ENCODE measurements at regions not wholly inside any gene's neighbourhood (a gene's known extent, or its start where the extent isn't known, plus 50 kb on each side); places are given as distances from the start of the nearest gene placed in this dataset.
"Not testable (repeated sequence)": the region's sequence is repeated elsewhere in the genome, so short reads cannot be mapped to it uniquely, and the experiment has no call there.

DNA sequence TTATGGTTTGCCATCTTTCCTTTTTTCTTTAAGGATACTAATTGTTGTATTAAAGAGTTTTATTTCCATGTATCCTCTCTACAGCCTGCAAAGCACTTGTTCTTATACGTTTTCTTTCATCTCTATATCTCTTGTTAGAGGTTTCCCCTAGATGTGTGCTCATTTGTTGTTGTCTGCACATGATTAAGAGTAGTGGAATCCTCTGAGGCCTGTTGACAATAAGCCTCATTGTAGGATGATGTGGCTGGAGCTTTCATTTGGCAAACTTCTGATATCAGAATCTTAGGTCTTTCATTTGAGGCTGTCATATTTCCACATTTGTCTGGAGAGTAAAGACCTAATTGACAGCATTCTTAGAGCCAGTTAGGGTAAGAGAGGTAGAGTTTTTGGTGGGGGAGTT is 506.0 kb downstream of the DIPK2A start:
- no peak for DNase-seq

GRCh38 chr3:144480416-144480919 is 508.8 kb downstream of the DIPK2A start:
- DNase-seq = no peak

DNA sequence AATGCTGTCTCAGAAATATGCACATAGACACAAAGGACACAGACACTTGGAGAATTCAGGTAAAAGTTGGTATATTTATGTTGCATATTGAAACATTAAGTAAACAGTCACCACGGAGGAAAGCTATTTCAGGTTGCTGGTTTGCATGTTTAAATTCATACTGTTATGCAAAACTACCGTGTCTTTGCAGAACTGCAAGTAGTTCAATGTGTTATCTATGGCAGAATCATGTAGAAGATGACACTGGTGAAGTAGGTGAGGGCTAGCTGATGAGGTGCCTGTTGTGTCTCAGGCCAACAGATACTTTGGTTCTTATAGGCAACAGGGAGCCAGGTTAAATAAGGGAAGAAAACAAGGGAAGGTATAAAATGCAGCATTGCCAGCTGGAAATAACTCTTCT is 511.3 kb downstream of the DIPK2A start:
- DNase-seq = no peak

GRCh38 chr3:144487011-144487410 is 515.4 kb downstream of the DIPK2A start:
- no peak for DNase-seq

DNA sequence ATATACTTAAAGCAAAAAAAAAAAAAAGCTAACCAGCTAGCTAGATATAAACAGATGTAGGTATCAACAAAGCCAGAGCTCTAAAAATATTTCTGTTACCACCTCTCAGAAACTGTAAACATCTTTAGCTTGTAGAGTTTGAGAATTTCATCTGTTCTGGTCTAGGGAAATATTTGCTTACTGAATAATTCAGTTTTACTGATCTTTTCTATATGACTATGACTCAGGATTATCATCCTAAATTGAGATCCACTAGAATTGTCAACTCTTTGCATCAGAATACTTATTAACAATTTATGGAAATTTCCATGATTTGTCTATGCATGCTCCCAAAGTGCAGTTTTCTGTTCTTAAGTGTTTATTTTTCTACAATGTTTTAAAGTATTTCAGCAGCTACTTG is 517.3 kb downstream of the DIPK2A start:
- DNase-seq = no peak

GRCh38 chr3:144491333-144491732 is 519.7 kb downstream of the DIPK2A start:
- no peak for DNase-seq

DNA sequence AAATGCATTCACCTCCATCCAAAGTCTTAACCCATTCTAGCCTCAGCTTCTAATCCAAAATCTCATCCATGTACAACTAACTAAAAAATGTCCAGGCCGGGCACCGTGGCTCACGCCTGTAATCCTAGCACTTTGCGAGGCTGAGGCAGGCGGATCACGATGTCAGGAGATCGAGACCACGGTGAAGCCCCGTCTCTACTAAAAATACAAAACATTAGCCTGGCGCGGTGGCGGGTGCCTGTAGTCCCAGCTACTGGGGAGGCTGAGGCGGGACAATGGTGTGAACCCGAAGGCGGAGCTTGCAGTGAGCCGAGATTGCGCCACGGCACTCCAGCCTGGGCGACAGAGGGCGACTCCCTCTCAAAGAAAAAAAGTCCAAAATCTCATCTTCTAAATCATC is 523.0 kb downstream of the DIPK2A start:
- DNase-seq = not testable (repeated sequence)

GRCh38 chr3:144496141-144496835 is 524.7 kb downstream of the DIPK2A start:
- DNase-seq = no peak

DNA sequence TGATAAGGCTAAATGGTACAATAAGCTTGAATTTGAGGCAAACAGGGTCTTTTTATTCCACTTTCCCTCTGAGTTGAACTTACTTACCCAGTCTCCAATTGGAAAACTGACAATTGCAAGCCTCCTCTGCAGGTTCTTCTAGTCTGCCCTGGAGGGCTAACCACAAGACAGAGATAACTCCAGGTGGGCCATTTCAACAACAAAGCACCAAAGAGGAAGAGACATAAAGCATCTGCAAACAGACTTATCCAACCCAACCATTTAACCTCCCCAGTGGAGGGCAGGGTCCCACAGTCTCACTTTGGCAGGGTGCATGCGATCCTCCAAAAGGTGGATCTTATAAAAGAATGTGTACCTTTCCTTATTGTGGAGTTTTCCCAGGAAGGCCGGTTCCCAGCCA is 525.8 kb downstream of the DIPK2A start:
- no peak for DNase-seq

GRCh38 chr3:144499001-144499930 is 527.6 kb downstream of the DIPK2A start:
- no peak for DNase-seq

DNA sequence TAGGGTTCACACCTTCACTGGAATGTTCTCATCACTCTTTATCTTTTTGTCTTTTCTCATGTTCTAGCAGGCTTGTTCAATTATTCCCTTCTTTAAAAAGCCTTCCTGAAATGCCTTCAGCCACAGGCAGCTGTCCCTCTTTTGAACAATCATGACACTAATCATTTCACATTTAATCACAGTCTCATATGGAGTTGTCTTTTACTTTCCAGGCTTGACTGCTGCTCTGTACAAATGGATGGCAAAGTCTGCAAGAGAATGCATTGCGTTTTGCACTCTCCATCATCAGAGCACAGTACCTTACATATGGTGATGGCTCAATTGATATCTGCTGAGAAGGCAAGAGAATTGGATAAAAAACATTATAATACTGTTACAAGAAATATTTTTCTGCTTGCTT is 529.8 kb downstream of the DIPK2A start:
- DNase-seq = no peak

- no peak for DNase-seq
Measured at GRCh38 chr3:144502402-144502801, 530.8 kb downstream of the DIPK2A start.

DNA sequence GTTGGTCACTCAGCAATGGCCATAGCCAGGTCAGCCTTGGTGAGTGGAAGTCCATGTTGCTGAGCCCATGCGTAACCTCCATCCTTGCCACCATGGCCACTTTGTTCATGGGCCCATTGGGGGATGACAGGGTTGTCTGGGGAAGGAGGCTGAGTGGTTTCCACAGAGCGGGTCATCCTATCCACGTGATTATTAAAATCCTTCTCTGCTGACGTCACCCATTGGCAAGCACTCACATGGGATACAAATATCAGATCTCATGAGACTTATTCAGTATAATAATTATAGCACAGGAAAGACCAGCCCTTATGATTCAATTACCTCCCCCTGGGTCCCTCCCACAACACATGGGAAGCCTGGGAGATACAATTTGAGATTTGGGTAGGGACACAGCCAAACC is 534.8 kb downstream of the DIPK2A start:
- DNase-seq = not testable (repeated sequence)

- DNase-seq = no peak
Measured at GRCh38 chr3:144511346-144511745, 539.7 kb downstream of the DIPK2A start.

GRCh38 chr3:144516026-144516425 is 544.4 kb downstream of the DIPK2A start:
- no peak for DNase-seq

- no peak for DNase-seq
Measured at GRCh38 chr3:144516589-144516988, 545.0 kb downstream of the DIPK2A start.

DNA sequence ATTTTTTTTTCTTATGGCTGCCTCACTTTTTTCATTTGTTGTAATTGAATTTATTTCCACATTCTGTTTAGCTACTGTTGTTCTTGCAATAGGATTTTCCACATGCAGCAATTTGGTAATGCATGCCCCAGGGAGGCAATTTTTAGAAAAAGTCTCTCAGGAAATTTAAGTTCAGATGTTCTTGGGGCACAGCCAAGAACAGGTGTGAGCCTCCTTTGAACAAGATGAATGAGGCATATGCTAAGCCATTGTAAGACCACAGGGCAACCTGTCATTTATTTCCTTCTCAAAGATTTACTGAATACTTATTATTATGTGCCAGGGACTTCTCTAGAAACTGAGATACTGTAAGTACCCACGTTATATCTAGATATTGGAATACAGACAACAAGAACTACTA is 549.5 kb downstream of the DIPK2A start:
- no peak for DNase-seq

DNA sequence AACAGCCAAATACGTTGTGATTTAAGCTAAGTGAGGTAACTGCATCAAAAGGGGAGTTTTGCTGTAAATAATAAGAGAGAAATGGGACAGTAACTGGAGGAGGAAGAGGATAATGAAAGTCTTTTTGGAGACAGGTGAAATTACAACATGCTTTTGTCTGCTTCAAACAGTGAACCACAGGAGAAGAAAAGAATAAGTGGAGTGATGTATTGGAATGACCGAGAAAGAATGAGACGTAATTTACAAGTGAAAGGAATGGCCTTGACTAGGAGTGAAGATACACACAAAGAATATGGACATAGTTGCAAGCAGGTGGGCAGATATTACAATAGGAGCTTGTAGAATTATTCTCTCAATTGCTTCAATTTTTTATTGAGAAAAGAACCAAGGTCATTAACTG is 550.8 kb downstream of the DIPK2A start:
- DNase-seq = no peak

- DNase-seq = no peak
Measured at GRCh38 chr3:144523396-144523795, 551.8 kb downstream of the DIPK2A start.

DNA sequence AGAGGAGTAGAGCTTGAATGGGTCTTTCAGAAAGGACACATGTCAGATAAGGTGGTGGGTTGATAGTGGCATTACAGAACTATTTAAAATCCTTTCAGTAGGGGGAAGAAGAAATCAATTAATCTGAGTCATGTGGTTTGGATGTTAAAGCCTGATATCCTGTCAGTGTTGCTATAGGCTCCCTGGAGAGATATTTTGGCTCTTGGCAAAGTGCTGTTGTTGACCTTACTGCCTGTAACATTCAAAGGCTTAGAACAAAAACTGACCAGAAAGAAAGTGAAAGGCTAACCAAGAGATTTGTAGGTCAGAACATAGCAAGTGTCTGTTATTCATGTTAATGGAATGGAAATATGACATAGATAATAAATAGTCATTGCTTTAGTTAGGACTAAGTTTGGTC is 552.9 kb downstream of the DIPK2A start:
- DNase-seq = no peak

GRCh38 chr3:144529566-144529965 is 557.9 kb downstream of the DIPK2A start:
- DNase-seq = no peak

GRCh38 chr3:144544871-144545270 is 573.2 kb downstream of the DIPK2A start:
- DNase-seq = no peak

- DNase-seq = no peak
Measured at GRCh38 chr3:144546539-144546938, 574.9 kb downstream of the DIPK2A start.

DNA sequence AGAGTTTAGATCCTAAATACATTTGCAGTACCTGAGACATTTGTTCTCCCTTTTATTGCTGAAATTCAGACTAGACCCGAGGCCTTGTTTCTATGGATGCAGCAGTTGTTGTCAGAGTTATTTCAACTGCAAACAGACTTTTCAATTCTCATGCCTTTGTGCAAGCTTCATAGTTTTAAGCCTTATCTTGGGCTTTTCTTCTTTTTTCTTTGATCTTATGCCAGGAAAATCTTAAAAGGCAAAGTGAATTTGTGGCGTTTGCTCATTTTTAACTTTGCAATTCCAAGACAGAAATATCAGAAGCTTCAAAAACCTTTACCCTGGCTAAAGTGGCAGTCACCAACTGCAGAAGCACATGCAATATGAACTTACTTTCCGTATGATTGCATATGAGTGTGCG is 576.7 kb downstream of the DIPK2A start:
- DNase-seq = no peak

Data from SIG-M5 (cell line).